ENCODE measurements at regions not wholly inside any gene's neighbourhood (a gene's known extent, or its start where the extent isn't known, plus 50 kb on each side); places are given as distances from the start of the nearest gene placed in this dataset.

- no peak for DNase-seq (ENCODE audit: low spot score)
- no peak for ATAC-seq
These were observed 606.7 kb upstream of the FAM174A start for GRCh38 chr5:99928490-99928889.

- no peak for ATAC-seq
- DNase-seq (ENCODE audit: low spot score) = no peak
These were observed 608.7 kb upstream of the FAM174A start for GRCh38 chr5:99926463-99926862.

GRCh38 chr5:99922386-99922785, 612.8 kb upstream of the FAM174A start:
- no peak for ATAC-seq
- no peak for DNase-seq (ENCODE audit: low spot score)

GRCh38 chr5:99911971-99912370, 623.2 kb upstream of the FAM174A start:
- ATAC-seq (no peak), DNase-seq (ENCODE audit: low spot score) (no peak)

- DNase-seq (ENCODE audit: low spot score) (no peak), ATAC-seq (no peak)
These were observed 628.4 kb upstream of the FAM174A start for GRCh38 chr5:99906776-99907175.

GRCh38 chr5:99901972-99902371, 633.2 kb upstream of the FAM174A start:
- ATAC-seq (no peak), DNase-seq (ENCODE audit: low spot score) (no peak)

GRCh38 chr5:99900302-99900852, 634.8 kb upstream of the FAM174A start:
- ATAC-seq (no peak), DNase-seq (ENCODE audit: low spot score) (no peak)

GRCh38 chr5:99879791-99880511, 655.2 kb upstream of the FAM174A start:
- no peak for ATAC-seq

GRCh38 chr5:99878830-99879229, 656.3 kb upstream of the FAM174A start:
- ATAC-seq = no peak
- DNase-seq (ENCODE audit: low spot score) = no peak

More at GRCh38 chr5:99879791-99880511, 655.2 kb upstream of the FAM174A start:
- DNase-seq (ENCODE audit: low spot score) = no peak

- ATAC-seq = no peak
- no peak for DNase-seq (ENCODE audit: low spot score)
These were observed 668.4 kb upstream of the FAM174A start for GRCh38 chr5:99866740-99867139.

- no peak for ATAC-seq
- DNase-seq (ENCODE audit: low spot score) = no peak
These were observed 670.0 kb upstream of the FAM174A start for GRCh38 chr5:99865159-99865558.

- DNase-seq (ENCODE audit: low spot score) (no peak), ATAC-seq (no peak)
These were observed 699.4 kb upstream of the FAM174A start for GRCh38 chr5:99835791-99836190.

- DNase-seq (ENCODE audit: low spot score) (no peak), ATAC-seq (no peak)
These were observed 708.0 kb upstream of the FAM174A start for GRCh38 chr5:99827136-99827535.

- ATAC-seq (no peak), DNase-seq (ENCODE audit: low spot score) (no peak)
These were observed 717.4 kb upstream of the FAM174A start for GRCh38 chr5:99817796-99818195.

- DNase-seq (ENCODE audit: low spot score) (no peak), ATAC-seq (no peak)
These were observed 720.7 kb upstream of the FAM174A start for GRCh38 chr5:99814321-99815063.

- DNase-seq (ENCODE audit: low spot score) = no peak
- no peak for ATAC-seq
These were observed 726.4 kb upstream of the FAM174A start for GRCh38 chr5:99808657-99809230.

- ATAC-seq = no peak
- no peak for DNase-seq (ENCODE audit: low spot score)
These were observed 727.8 kb upstream of the FAM174A start for GRCh38 chr5:99807346-99807745.

- DNase-seq (ENCODE audit: low spot score) = no peak
- no peak for ATAC-seq
These were observed 740.1 kb upstream of the FAM174A start for GRCh38 chr5:99795031-99795430.

- no peak for DNase-seq (ENCODE audit: low spot score)
- no peak for ATAC-seq
These were observed 746.7 kb upstream of the FAM174A start for GRCh38 chr5:99788482-99788881.

- ATAC-seq (no peak), DNase-seq (ENCODE audit: low spot score) (no peak)
These were observed 760.0 kb upstream of the FAM174A start for GRCh38 chr5:99775189-99775588.

- no peak for ATAC-seq
- DNase-seq (ENCODE audit: low spot score) = no peak
These were observed 761.9 kb upstream of the FAM174A start for GRCh38 chr5:99773290-99773689.

- no peak for ATAC-seq
- no peak for DNase-seq (ENCODE audit: low spot score)
These were observed 763.9 kb upstream of the FAM174A start for GRCh38 chr5:99771296-99771695.
